ENCODE measurements at regions not wholly inside any gene's neighbourhood (a gene's known extent, or its start where the extent isn't known, plus 50 kb on each side); places are given as distances from the start of the nearest gene placed in this dataset.
A peak's percentile ranks its signal among the peaks of the same experiment; 100 is the strongest.

DNA sequence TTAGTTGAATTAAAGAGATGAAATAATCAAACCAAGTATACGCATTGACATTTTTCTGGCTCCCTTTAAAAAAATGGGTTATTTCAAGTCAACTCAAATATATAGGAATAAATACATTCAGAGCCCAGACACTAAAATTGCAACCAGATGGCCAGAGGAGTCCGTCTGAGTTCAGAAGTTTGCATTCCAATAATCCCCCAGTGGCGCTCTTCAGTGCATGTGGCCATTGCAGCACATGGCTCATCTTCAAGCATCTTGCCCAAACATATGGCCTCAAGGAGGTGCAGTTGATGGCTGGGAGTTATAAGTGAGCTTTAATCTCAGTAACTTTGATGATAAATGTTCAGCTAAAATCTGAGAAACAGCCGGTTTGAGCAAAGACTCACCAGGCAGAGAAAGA, 295.8 kb upstream of the LRRN1 start:
- Histone ChIP-seq H4K91ac (replicated peaks; ENCODE audit: insufficient read length, low read length) (no peak overlapping the region), H2AFZ (ENCODE audit: low read length) (no peak overlapping the region), H2BK15ac (ENCODE audit: low read length) (no peak overlapping the region), H3K4me2 (ENCODE audit: insufficient read depth in 1 of 2, low read depth in 2 of 2, low read length in 2 of 2) (no peak overlapping the region), H3K14ac (ENCODE audit: insufficient read length) (no peak overlapping the region), H3K79me2 (ENCODE audit: control insufficient read depth in 1 of 2, insufficient read depth in 2 of 2, low read length in 2 of 2) (no peaks in the 10 kb centered on the region), H3K23me2 (ENCODE audit: low read depth, low read length) (no peaks in the 10 kb centered on the region; the same call in 1 of the 2 replicates), H2AK5ac (ENCODE audit: low read depth, low read length) (no peak overlapping the region), H3K79me1 (ENCODE audit: low read depth, low read length) (no peaks in the 10 kb centered on the region), H3K4me3 (ENCODE audit: extremely low read depth in 1 of 4, insufficient read depth in 2 of 4, low read depth in 3 of 4, low read length in 4 of 4) (no peak overlapping the region), H2BK5ac (ENCODE audit: low read depth, low read length) (no peak overlapping the region), H3K18ac (ENCODE audit: extremely low read depth, low read length) (no peak overlapping the region), H3K4me1 (replicated peaks in 1 of 4; ENCODE audit: control insufficient read depth in 3 of 4, insufficient read depth in 4 of 4, low read length in 3 of 4) (no peaks in the 10 kb centered on the region), H2BK120ac (replicated peaks; ENCODE audit: low read depth, low read length) (no peak overlapping the region), H3K36me3 (ENCODE audit: control insufficient read depth in 2 of 4, insufficient read depth in 4 of 4, low read length in 3 of 4) (no peaks in the 10 kb centered on the region), H3K56ac (replicated peaks; ENCODE audit: insufficient read length, low read depth, low read length) (no peak overlapping the region), H3K23ac (ENCODE audit: insufficient read length) (no peak overlapping the region), H4K8ac (ENCODE audit: extremely low read depth, insufficient read depth, low read length) (no peak overlapping the region), H2BK12ac (ENCODE audit: low read depth, low read length) (no peak overlapping the region), H4K20me1 (replicated peaks in 1 of 2; ENCODE audit: control insufficient read depth in 1 of 2, insufficient read depth in 2 of 2, low read length in 2 of 2) (no peaks in the 10 kb centered on the region), H3K9me3 (ENCODE audit: insufficient read depth in 2 of 2, low read depth in 1 of 2, low read length in 1 of 2) (no peaks in the 10 kb centered on the region), H3K4ac (replicated peaks; ENCODE audit: insufficient read length, low read depth, low read length) (no peak overlapping the region), H2BK20ac (ENCODE audit: low read length) (no peak overlapping the region), H4K5ac (ENCODE audit: insufficient read length, low read depth, low read length) (no peak overlapping the region), H3K27me3 (replicated peaks in 1 of 4; ENCODE audit: control insufficient read depth in 3 of 4, extremely low read depth in 1 of 4, insufficient read depth in 3 of 4, low read length in 3 of 4) (no peaks in the 10 kb centered on the region), H3K27ac (ENCODE audit: low read depth, low read length) (no peak overlapping the region), H3K9ac (replicated peaks in 1 of 4; ENCODE audit: extremely low read depth in 1 of 4, low read depth in 3 of 4, low read length in 3 of 4) (no peak overlapping the region)
- CTCF ChIA-PET (ENCODE audit: partially characterized antibody) = interaction anchor here (1.1 to 1.2 kb wide), 2 partner anchors 19 to 21 kb away, joined by 3 read pairs; no protein-coding TSS in a partner anchor
- TF ChIP-seq, protein P1, sequence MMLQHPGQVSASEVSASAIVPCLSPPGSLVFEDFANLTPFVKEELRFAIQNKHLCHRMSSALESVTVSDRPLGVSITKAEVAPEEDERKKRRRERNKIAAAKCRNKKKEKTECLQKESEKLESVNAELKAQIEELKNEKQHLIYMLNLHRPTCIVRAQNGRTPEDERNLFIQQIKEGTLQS (IDR thresholded peaks at IDR 0.05; ENCODE audit: insufficient read depth, low read depth, low read length) = no peak
- TF ChIP-seq CTBP2 (IDR thresholded peaks at IDR 0.05; ENCODE audit: borderline replicate concordance, insufficient read depth, insufficient read length, low read length) = no peak
- TF ChIP-seq, protein P2, sequence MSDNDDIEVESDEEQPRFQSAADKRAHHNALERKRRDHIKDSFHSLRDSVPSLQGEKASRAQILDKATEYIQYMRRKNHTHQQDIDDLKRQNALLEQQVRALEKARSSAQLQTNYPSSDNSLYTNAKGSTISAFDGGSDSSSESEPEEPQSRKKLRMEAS (IDR thresholded peaks at IDR 0.05) = 0 out of 2 replicates have a peak, but pooled peaks have one; percentile 37
- POLR2A ChIA-PET (ENCODE audit: partially characterized antibody) = no interaction called here
- WGBS, 2 experiments (ENCODE audit: extremely low coverage in 1 of 2, insufficient coverage in 1 of 2, insufficient read length in 1 of 2, insufficient replicate concordance in 2 of 2, low coverage in 1 of 2, low lambda C conversion rate in 2 of 2, missing lambda C conversion rate in 1 of 2) = 88% methylated on average over 4 of the region's 4 CpGs; no CpG with 5 or more reads in 1 of the 2 experiments
- FAIRE-seq = no peak
- DNase-seq (ENCODE audit: low read depth in 1 of 2, low spot score in 2 of 2) = no peak

All from H1 (cell line).